GM19193 (cell line): ENCODE measurements at regions not wholly inside any gene's neighbourhood (a gene's known extent, or its start where the extent isn't known, plus 50 kb on each side); places are given as distances from the start of the nearest gene placed in this dataset.

Source experiments
- POLR2A ChIP-seq: IDR thresholded peaks from 4 replicates; pipeline ENCODE4 v1.6.1; 2011; ENCODE audit not compliant: insufficient read depth, insufficient read length; ENCODE audit errors: extremely low read depth

- TF ChIP-seq POLR2A = no peak
Observed at GRCh38 chr22:49446145-49446758, 381.4 kb downstream of the BRD1 start.

GRCh38 chr22:49444781-49445180 is 382.9 kb downstream of the BRD1 start:
- TF ChIP-seq POLR2A = no peak

- TF ChIP-seq POLR2A = no peak
Observed at GRCh38 chr22:49440931-49441330, 386.7 kb downstream of the BRD1 start.

- no peak for TF ChIP-seq POLR2A
Observed at GRCh38 chr22:49439373-49439772, 388.3 kb downstream of the BRD1 start.

DNA sequence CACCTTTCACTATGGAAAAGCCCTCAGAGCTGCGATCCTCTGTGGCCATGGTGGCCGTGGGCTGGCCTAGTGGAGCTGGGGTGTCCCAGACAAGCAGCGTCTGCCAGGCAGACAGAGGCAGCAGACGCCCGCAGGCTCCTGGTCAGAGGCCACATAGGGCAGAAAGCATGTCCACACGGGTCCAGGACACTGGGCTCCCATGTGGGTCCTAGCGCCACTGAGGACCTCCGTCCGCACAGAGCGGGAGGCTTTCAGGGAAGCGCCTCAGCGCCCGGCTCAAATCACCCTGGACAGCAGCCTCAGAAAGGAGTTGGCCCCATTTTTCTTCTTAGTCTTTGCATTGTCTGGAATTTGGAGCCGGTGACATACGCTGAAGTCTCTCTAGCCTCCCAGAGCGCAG is 389.7 kb downstream of the BRD1 start:
- TF ChIP-seq POLR2A = no peak

DNA sequence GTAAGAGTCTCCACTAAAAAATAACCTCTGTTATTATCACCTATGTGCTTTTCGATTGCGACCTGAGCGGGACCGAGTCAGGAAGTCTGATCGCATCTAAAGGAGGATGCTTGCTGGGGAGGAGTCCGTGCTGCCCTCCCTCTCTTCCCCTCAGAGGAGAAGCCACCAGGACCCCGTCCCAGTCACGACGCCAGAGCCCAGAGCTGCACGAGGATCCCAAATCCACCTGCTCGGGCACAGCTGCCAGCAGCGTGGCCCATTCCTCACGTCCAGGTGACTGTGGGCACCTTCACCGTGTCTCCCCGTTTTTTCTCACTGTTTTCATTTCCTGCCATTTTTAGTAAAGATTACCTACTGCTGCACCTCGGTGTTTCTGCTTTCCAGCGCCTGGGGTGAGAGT is 390.3 kb downstream of the BRD1 start:
- no peak for TF ChIP-seq POLR2A

DNA sequence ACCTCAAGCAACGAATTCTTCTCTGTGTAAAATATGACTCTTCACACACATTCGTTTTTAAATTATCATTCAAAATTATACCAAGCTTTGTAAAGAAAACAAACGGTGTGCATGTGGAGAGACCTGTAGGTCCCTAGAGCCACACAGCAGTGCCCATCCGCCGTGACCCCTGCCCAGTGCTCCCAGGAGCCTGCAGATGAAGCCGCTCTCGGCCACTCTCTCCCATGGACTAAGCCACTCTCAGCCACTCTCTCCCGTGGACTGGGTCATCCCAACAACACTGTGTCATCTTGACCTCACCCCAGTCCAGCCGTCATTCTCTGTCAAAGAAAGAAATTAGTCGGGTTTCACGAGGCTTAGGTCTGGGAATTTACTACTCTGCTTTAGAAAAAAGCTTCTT is 391.6 kb downstream of the BRD1 start:
- no peak for TF ChIP-seq POLR2A

DNA sequence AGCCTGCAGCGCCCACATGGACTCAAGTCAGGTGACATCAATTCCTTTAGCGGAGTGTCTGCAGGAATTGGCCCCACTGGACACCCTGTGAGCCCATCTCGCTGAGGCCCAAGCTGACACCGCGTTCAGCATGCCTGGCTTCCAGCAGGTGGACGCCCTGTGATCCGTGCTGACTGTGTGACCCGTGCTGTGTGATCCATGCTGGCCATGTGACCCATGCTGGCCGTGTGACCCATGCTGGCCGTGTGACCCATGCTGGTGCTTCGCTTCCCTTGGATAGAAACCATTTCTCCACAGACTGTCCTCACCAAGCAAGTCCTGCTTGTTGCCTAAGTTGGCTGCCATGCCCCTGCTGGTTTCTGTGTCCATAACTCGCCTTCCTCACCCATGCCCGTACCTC is 392.1 kb downstream of the BRD1 start:
- no peak for TF ChIP-seq POLR2A

DNA sequence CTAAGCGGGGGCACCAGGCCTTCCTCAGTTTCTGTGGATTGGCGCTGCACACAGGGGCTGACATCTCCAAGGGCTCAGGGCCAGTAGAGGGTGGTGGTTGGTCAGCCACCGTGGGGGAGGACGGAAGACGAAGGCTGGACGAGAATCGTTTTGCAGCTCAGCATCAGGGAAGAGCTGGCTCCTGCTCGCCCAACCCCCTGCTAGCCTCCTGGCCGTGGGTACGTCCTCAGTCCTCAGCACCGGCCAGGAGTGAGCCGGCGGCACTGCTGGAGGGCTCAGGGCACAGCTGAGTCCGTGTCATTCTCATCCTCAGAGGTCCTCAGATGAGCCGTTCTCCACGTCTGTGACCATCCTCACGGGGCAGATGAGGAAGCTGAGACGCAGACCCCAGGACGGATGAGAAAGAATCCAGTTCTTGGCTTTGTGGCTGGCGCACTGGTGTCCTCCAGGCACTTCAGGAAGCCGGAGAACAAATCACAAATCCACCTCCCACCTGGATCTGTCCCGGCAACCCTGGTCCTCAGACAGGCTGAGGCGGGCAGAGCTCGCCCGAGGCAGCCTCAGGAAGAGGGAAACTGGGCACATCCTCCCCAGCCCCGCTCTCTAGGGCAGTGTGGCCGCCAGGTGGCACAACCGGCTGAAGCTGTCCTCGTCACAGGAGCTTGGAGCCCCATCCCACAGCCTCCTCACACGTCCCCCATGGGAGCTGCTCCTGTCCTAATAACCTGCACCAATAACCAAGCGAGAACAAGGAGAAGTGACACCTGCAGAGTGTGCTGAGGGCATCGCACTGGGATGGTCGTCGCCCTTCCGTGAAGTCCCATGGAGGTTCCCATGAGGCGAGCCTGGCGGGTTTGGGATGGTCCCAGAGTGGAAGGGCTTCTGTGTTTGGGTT is 393.7 kb downstream of the BRD1 start:
- no peak for TF ChIP-seq POLR2A

DNA sequence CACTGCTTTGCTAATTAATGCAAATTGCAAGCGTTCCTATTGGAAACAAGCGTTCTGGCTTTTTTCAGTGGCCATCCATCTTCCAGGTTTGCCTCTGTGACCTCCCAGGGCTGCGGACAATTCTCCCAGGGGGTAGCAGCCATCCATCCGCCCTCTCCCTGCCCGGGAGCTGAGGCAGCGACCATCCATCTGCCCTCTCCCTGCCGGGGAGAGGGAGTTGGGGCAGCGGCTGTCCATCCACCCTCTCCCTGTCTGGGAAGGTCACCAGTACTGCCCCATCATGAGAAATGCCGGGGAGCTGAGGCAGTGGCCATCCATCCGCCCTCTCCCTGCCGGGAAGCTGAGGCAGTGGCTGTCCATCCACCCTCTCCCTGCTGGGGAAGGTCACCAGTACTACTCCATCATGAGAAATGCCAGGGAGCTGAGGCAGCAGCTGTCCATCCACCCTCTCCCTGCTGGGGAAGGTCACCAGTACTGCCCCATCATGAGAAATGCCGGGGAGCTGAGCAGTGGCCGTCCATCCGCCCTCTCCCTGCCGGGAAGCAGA is 394.7 kb downstream of the BRD1 start:
- no peak for TF ChIP-seq POLR2A

- no peak for TF ChIP-seq POLR2A
Observed at GRCh38 chr22:49432211-49432896, 395.3 kb downstream of the BRD1 start.

DNA sequence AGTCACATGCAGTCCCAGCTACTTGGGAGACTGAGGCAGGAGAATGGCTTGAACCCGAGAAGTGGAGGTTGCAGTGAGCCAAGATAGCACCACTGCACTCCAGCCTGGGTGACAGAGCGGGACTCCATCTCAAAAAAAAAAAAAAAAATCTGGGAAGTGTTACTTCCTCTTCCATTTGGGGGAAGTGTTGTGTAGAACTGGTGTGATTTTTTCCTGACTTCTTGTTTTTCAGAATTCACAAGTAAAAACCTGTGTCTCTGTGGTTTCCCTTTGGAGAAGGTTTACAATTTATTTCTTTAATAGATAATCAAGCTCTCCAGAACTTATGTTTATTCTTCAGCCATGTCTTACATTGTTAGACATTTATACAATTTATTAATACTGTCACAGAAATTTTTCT is 396.1 kb downstream of the BRD1 start:
- no peak for TF ChIP-seq POLR2A

GRCh38 chr22:49429066-49429465 is 398.6 kb downstream of the BRD1 start:
- TF ChIP-seq POLR2A = no peak

- no peak for TF ChIP-seq POLR2A
Observed at GRCh38 chr22:49427941-49428340, 399.7 kb downstream of the BRD1 start.

GRCh38 chr22:49427341-49427740 is 400.3 kb downstream of the BRD1 start:
- no peak for TF ChIP-seq POLR2A
